SU-DHL-6 (cell line): ENCODE measurements at regions not wholly inside any gene's neighbourhood (a gene's known extent, or its start where the extent isn't known, plus 50 kb on each side); places are given as distances from the start of the nearest gene placed in this dataset.

Experiments used
- EZH2phosphoT487 ChIP-seq: fragments of 200-600 bp; sonication (generic), shearing (Covaris generic); conservative IDR thresholded peaks from 2 replicates; pipeline ENCODE4 v1.6.1; 2018; ENCODE audit warnings: mild to moderate bottlenecking, antibody characterized with exemption, low read length, moderate library complexity, mixed read lengths
- TF ChIP-seq, protein P1 (sequence below): fragments of 200-600 bp; sonication (generic); IDR thresholded peaks from one replicate; pipeline ENCODE4 v1.5.1; 2017; ENCODE audit warnings: antibody characterized with exemption, mild to moderate bottlenecking, low read length, moderate library complexity; ENCODE audit not compliant: insufficient read depth, poor library complexity, severe bottlenecking

GRCh38 chr11:15886299-15886698 is 470.0 kb downstream of the SOX6 start:
- TF ChIP-seq, protein P1, sequence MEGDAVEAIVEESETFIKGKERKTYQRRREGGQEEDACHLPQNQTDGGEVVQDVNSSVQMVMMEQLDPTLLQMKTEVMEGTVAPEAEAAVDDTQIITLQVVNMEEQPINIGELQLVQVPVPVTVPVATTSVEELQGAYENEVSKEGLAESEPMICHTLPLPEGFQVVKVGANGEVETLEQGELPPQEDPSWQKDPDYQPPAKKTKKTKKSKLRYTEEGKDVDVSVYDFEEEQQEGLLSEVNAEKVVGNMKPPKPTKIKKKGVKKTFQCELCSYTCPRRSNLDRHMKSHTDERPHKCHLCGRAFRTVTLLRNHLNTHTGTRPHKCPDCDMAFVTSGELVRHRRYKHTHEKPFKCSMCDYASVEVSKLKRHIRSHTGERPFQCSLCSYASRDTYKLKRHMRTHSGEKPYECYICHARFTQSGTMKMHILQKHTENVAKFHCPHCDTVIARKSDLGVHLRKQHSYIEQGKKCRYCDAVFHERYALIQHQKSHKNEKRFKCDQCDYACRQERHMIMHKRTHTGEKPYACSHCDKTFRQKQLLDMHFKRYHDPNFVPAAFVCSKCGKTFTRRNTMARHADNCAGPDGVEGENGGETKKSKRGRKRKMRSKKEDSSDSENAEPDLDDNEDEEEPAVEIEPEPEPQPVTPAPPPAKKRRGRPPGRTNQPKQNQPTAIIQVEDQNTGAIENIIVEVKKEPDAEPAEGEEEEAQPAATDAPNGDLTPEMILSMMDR: no peak
- TF ChIP-seq EZH2phosphoT487: no peak
